RWPE2 (cell line): ENCODE measurements at regions not wholly inside any gene's neighbourhood (a gene's known extent, or its start where the extent isn't known, plus 50 kb on each side); places are given as distances from the start of the nearest gene placed in this dataset.

ENCODE experiments used
- ATAC-seq: fragments of 200-7000 bp; cut with Tn5 transposase; 3 replicates; pipeline ENCODE4 v1.9.1; 2021; ENCODE audit warnings: low read depth
- DNase-seq: peaks from one replicate; pipeline ENCODE4 v3.0.0-alpha.2; 2020; ENCODE audit warnings: low spot score
- H3K27ac ChIP-seq: fragments of 450-650 bp; 2 replicates; pipeline ENCODE4 v1.5.1; 2017; ENCODE audit warnings: mild to moderate bottlenecking; ENCODE audit not compliant: poor library complexity, severe bottlenecking
- H3K27me3 ChIP-seq: fragments of 250-450 bp; sonication (Bioruptor Pico); 2 replicates; pipeline ENCODE4 v1.5.1; 2021; ENCODE audit warnings: mild to moderate bottlenecking, moderate library complexity; ENCODE audit not compliant: insufficient read depth, poor library complexity, severe bottlenecking
- H3K36me3 ChIP-seq: fragments of 250-450 bp; sonication (Bioruptor Pico); 2 replicates; pipeline ENCODE4 v1.5.1; 2020; ENCODE audit warnings: low read depth, mild to moderate bottlenecking, moderate library complexity
- H3K4me1 ChIP-seq: fragments of 250-450 bp; sonication (Bioruptor Pico); 2 replicates; pipeline ENCODE4 v1.5.1; 2021; ENCODE audit warnings: mild to moderate bottlenecking, moderate library complexity; ENCODE audit not compliant: insufficient read depth, poor library complexity, severe bottlenecking
- H3K4me3 ChIP-seq: fragments of 250-450 bp; sonication (Bioruptor Pico); 2 replicates; pipeline ENCODE4 v1.5.1; 2021; ENCODE audit warnings: mild to moderate bottlenecking, moderate library complexity; ENCODE audit not compliant: severe bottlenecking
- H3K9me3 ChIP-seq: fragments of 250-450 bp; sonication (Bioruptor Pico); 2 replicates; pipeline ENCODE4 v1.5.1; 2021; ENCODE audit warnings: mild to moderate bottlenecking, moderate library complexity; ENCODE audit not compliant: severe bottlenecking
- CTCF ChIP-seq: fragments of 450-650 bp; IDR thresholded peaks from one replicate; pipeline ENCODE4 v1.5.1; 2017; ENCODE audit warnings: mild to moderate bottlenecking, moderate library complexity; ENCODE audit not compliant: poor library complexity, severe bottlenecking

- Histone ChIP-seq H3K4me3 (no peak overlapping the region), H3K27me3 (no peaks in the 10 kb centered on the region), H3K9me3 (no peaks in the 10 kb centered on the region), H3K27ac (no peak overlapping the region), H3K4me1 (no peaks in the 10 kb centered on the region), H3K36me3 (peaks cover 37% of the 10 kb centered on the region)
- TF ChIP-seq CTCF = no peak
- DNase-seq = no peak
- ATAC-seq = no peak
These were observed 143.1 kb downstream of the ELAPOR2 start for GRCh38 chr7:86916277-86916825.

- H3K36me3 ChIP-seq = peaks cover 38% of the 10 kb centered on the region
- TF ChIP-seq CTCF = peak; percentile 78
- no peak overlapping the region for H3K27ac ChIP-seq
- ATAC-seq (no peak), DNase-seq (no peak)
- H3K27me3 ChIP-seq = no peaks in the 10 kb centered on the region
- no peaks in the 10 kb centered on the region for H3K9me3 ChIP-seq
- no peaks in the 10 kb centered on the region for H3K4me1 ChIP-seq
- no peak overlapping the region for H3K4me3 ChIP-seq
These were observed 144.9 kb downstream of the ELAPOR2 start for GRCh38 chr7:86914551-86914950.
